ENCODE measurements at regions not wholly inside any gene's neighbourhood (a gene's known extent, or its start where the extent isn't known, plus 50 kb on each side); places are given as distances from the start of the nearest gene placed in this dataset.
A peak's percentile ranks its signal among the peaks of the same experiment; 100 is the strongest.

- DNase-seq (ENCODE audit: low read depth in 2 of 2) = no peak
- no peak overlapping the region for H3K4me3 ChIP-seq (replicated peaks in 1 of 2; ENCODE audit: low read depth in 2 of 2, low read length in 2 of 2)
- TF ChIP-seq CTCF (IDR thresholded peaks at IDR 0.05; ENCODE audit: low read depth, low read length) = no peak
These were observed 193.0 kb upstream of the SGK1 start for GRCh38 chr6:134510920-134511319.

- peak in 1 of 2 donors; percentile 32 for DNase-seq (ENCODE audit: low read depth in 2 of 2)
- no peak for TF ChIP-seq CTCF (IDR thresholded peaks at IDR 0.05; ENCODE audit: low read depth, low read length)
- H3K4me3 ChIP-seq (replicated peaks in 1 of 2; ENCODE audit: low read depth in 2 of 2, low read length in 2 of 2) = no peak overlapping the region
These were observed 192.2 kb upstream of the SGK1 start for GRCh38 chr6:134510142-134510541.

GRCh38 chr6:134508862-134509498 is 191.1 kb upstream of the SGK1 start:
- TF ChIP-seq CTCF (IDR thresholded peaks at IDR 0.05; ENCODE audit: low read depth, low read length) = no peak
- DNase-seq (ENCODE audit: low read depth in 2 of 2) = no peak
- H3K4me3 ChIP-seq (replicated peaks in 1 of 2; ENCODE audit: low read depth in 2 of 2, low read length in 2 of 2) = no peak overlapping the region

GRCh38 chr6:134506162-134506561 is 188.2 kb upstream of the SGK1 start:
- no peak for DNase-seq (ENCODE audit: low read depth in 2 of 2)
- TF ChIP-seq CTCF (IDR thresholded peaks at IDR 0.05; ENCODE audit: low read depth, low read length) = no peak
- no peak overlapping the region for H3K4me3 ChIP-seq (replicated peaks in 1 of 2; ENCODE audit: low read depth in 2 of 2, low read length in 2 of 2)

GRCh38 chr6:134503585-134504281 is 185.8 kb upstream of the SGK1 start:
- peak in 1 of 2 donors; percentile 35 for DNase-seq (ENCODE audit: low read depth in 2 of 2)
- no peak overlapping the region for H3K4me3 ChIP-seq (replicated peaks in 1 of 2; ENCODE audit: low read depth in 2 of 2, low read length in 2 of 2)
- TF ChIP-seq CTCF (IDR thresholded peaks at IDR 0.05; ENCODE audit: low read depth, low read length) = no peak

GRCh38 chr6:134502614-134503549 is 185.0 kb upstream of the SGK1 start:
- DNase-seq (ENCODE audit: low read depth in 2 of 2) = peak in 1 of 2 donors; percentile 30
- no peak overlapping the region for H3K4me3 ChIP-seq (replicated peaks in 1 of 2; ENCODE audit: low read depth in 2 of 2, low read length in 2 of 2)
- no peak for TF ChIP-seq CTCF (IDR thresholded peaks at IDR 0.05; ENCODE audit: low read depth, low read length)

Measured in cardiac fibroblast (primary cell).